Prostate gland (tissue), 2 donors: ENCODE measurements at regions not wholly inside any gene's neighbourhood (a gene's known extent, or its start where the extent isn't known, plus 50 kb on each side); places are given as distances from the start of the nearest gene placed in this dataset.

ENCODE experiments used
- DNase-seq: peaks from one replicate; pipeline ENCODE4 v3.0.0-alpha.2; 2019; ENCODE audit warnings: low spot score
- H3K27ac ChIP-seq, 2 donors: fragments of 200-600 bp; sonication (generic); 2 replicates each; pipeline ENCODE4 v1.5.1; 2017 to 2019
- H3K27me3 ChIP-seq: fragments of 200-600 bp; sonication (generic); replicated peaks from 2 replicates; pipeline ENCODE4 v1.5.1; 2019; ENCODE audit not compliant: insufficient read depth
- H3K36me3 ChIP-seq, 2 donors: fragments of 200-600 bp; sonication (generic); 1 replicate in 1 of 2; 2 replicates in 1 of 2; pipeline versions ENCODE4 v1.5.1 to v1.8.1; 2017 to 2019
- H3K4me1 ChIP-seq: fragments of 200-600 bp; sonication (generic); replicated peaks from 2 replicates; pipeline ENCODE4 v1.5.1; 2019
- H3K4me3 ChIP-seq, 2 donors: fragments of 200-600 bp; sonication (generic); 2 replicates each; pipeline ENCODE4 v1.5.1; 2017 to 2019
- H3K9me3 ChIP-seq: fragments of 200-600 bp; sonication (generic); 2 replicates; pipeline ENCODE4 v1.5.1; 2017
- POLR2A ChIP-seq: fragments of 450-650 bp; IDR thresholded peaks from one replicate; pipeline ENCODE4 v1.6.1; 2016; ENCODE audit warnings: antibody characterized with exemption, mild to moderate bottlenecking
- POLR2AphosphoS5 ChIP-seq: sonication (generic); formaldehyde crosslinking; IDR thresholded peaks from one replicate; pipeline ENCODE4 v1.6.1; 2017; ENCODE audit warnings: antibody characterized with exemption
- WGBS: methylation state at CpG from one replicate; pipeline ENCODE4 v1.1.5; 2018; 5-methylcytosine and 5-hydroxymethylcytosine counted together
- intact Hi-C: fragments of 100-400 bp; cut with DNase I; formaldehyde crosslinking; loops from one replicate; pipeline ENCODE4 v1.14.2; 2022
- TF ChIP-seq, protein P1 (sequence below), 4 experiments: fragments of 200-600 bp in 2 of 4; fragments of 450-650 bp in 2 of 4; sonication (generic) in 2 of 4; IDR thresholded peaks; 1 replicate in 3 of 4; 2 replicates in 1 of 4; pipeline ENCODE4 v1.5.1; 2016 to 2019; ENCODE audit warnings: antibody characterized with exemption in 4 of 4, mild to moderate bottlenecking in 2 of 4, moderate library complexity in 2 of 4

GRCh38 chr3:174457758-174458157, 401.4 kb upstream of the NAALADL2 start:
- no peak for DNase-seq
- TF ChIP-seq POLR2A: no peak
- TF ChIP-seq POLR2AphosphoS5: no peak
- TF ChIP-seq, protein P1, sequence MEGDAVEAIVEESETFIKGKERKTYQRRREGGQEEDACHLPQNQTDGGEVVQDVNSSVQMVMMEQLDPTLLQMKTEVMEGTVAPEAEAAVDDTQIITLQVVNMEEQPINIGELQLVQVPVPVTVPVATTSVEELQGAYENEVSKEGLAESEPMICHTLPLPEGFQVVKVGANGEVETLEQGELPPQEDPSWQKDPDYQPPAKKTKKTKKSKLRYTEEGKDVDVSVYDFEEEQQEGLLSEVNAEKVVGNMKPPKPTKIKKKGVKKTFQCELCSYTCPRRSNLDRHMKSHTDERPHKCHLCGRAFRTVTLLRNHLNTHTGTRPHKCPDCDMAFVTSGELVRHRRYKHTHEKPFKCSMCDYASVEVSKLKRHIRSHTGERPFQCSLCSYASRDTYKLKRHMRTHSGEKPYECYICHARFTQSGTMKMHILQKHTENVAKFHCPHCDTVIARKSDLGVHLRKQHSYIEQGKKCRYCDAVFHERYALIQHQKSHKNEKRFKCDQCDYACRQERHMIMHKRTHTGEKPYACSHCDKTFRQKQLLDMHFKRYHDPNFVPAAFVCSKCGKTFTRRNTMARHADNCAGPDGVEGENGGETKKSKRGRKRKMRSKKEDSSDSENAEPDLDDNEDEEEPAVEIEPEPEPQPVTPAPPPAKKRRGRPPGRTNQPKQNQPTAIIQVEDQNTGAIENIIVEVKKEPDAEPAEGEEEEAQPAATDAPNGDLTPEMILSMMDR (IDR thresholded peaks at IDR 0.05): no peak
- no peak overlapping the region for H3K27ac ChIP-seq
- no peaks in the 10 kb centered on the region for H3K36me3 ChIP-seq
- intact Hi-C loops: no loop called here
- H3K27me3 ChIP-seq: no peaks in the 10 kb centered on the region
- WGBS: 86% methylated on average over 5 of the region's 5 CpGs
- H3K4me1 ChIP-seq: no peaks in the 10 kb centered on the region
- no peak overlapping the region for H3K4me3 ChIP-seq
- H3K9me3 ChIP-seq: no peaks in the 10 kb centered on the region

DNA sequence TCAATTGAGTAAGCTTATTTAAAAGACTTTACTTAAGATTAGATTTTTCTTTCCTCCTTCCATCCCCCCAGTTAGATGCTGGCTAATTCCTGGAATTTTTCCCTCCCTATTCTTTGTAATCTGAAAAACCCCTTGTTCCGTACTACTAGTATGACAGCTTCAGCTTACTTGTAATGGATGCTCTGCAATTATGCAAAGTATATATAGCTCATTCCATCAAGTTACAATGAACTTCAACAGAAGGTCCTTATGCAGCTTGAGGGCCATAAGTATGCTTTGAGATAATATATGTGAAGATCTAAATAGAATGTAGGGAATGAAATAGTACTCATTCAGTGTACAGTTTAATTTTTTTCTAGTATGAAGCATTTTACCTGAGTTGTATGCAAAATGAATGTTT, 398.3 kb upstream of the NAALADL2 start:
- 56% methylated on average over 1 of the region's 1 CpG for whole genome bisulfite sequencing
- H3K27me3 ChIP-seq: no peaks in the 10 kb centered on the region
- H3K27ac ChIP-seq: no peak overlapping the region
- no peaks in the 10 kb centered on the region for H3K36me3 ChIP-seq
- TF ChIP-seq, protein P1 (IDR thresholded peaks at IDR 0.05): no peak
- no peak for TF ChIP-seq POLR2A
- no peak for TF ChIP-seq POLR2AphosphoS5
- H3K9me3 ChIP-seq: no peaks in the 10 kb centered on the region
- H3K4me3 ChIP-seq: no peak overlapping the region
- intact Hi-C loops: no loop called here
- DNase-seq: no peak
- H3K4me1 ChIP-seq: no peaks in the 10 kb centered on the region

DNA sequence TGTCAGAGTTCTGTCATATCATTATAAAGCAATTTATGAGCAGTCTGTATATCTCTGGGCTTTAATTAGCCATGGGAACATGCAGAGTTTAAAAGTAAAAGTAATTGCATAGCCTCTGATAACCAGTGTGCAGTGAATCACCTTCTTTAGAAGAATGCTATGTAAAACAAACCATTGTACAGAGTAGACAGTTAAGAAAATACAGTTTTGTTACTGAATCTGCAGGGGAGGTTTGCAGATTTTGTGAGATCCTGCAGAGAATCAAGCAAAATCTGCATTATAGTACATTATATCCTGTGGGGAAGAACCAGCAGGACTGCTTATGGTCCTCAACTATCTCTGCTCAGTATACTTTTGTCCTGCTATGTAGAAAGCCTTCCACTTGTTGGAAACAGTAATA, 396.2 kb upstream of the NAALADL2 start:
- no peaks in the 10 kb centered on the region for H3K36me3 ChIP-seq
- H3K9me3 ChIP-seq: no peaks in the 10 kb centered on the region
- H3K27me3 ChIP-seq: no peaks in the 10 kb centered on the region
- no peaks in the 10 kb centered on the region for H3K4me1 ChIP-seq
- no peak overlapping the region for H3K27ac ChIP-seq
- TF ChIP-seq POLR2A (no peak), POLR2AphosphoS5 (no peak)
- TF ChIP-seq, protein P1 (IDR thresholded peaks at IDR 0.05): no peak
- no peak overlapping the region for H3K4me3 ChIP-seq
- DNase-seq: no peak
- intact Hi-C loops: no loop called here

- Histone ChIP-seq H3K27ac (no peak overlapping the region), H3K4me1 (no peaks in the 10 kb centered on the region), H3K4me3 (no peak overlapping the region), H3K27me3 (no peaks in the 10 kb centered on the region), H3K36me3 (no peaks in the 10 kb centered on the region), H3K9me3 (no peaks in the 10 kb centered on the region)
- DNase-seq: no peak
- 90% methylated on average over 3 of the region's 3 CpGs for WGBS
- intact Hi-C loops: no loop called here
- TF ChIP-seq, protein P1 (IDR thresholded peaks at IDR 0.05): no peak
- TF ChIP-seq POLR2A (no peak), POLR2AphosphoS5 (no peak)
Measured at GRCh38 chr3:174465177-174465576, 394.0 kb upstream of the NAALADL2 start.

GRCh38 chr3:174466471-174467054, 392.6 kb upstream of the NAALADL2 start:
- Histone ChIP-seq H3K27me3 (no peaks in the 10 kb centered on the region), H3K36me3 (no peaks in the 10 kb centered on the region), H3K9me3 (no peaks in the 10 kb centered on the region), H3K4me3 (no peak overlapping the region), H3K4me1 (no peaks in the 10 kb centered on the region), H3K27ac (no peak overlapping the region)
- 42% methylated on average over 4 of the region's 4 CpGs for WGBS
- DNase-seq: no peak
- TF ChIP-seq POLR2A (no peak), POLR2AphosphoS5 (no peak)
- TF ChIP-seq, protein P1 (IDR thresholded peaks at IDR 0.05): no peak
- intact Hi-C loops: no loop called here
